SK-N-SH treated with all-trans-retinoic acid at 6 μM for 48 hours (cell line): ENCODE measurements at regions not wholly inside any gene's neighbourhood (a gene's known extent, or its start where the extent isn't known, plus 50 kb on each side); places are given as distances from the start of the nearest gene placed in this dataset.

Experiments
- ZFP30 ChIP-seq: fragments of 450-650 bp; formaldehyde crosslinking; IDR thresholded peaks from 2 replicates; pipeline ENCODE4 v1.5.0; 2022; ENCODE audit warnings: mild to moderate bottlenecking, moderate library complexity
- ZNF565 ChIP-seq: fragments of 450-650 bp; formaldehyde crosslinking; conservative IDR thresholded peaks from 2 replicates; pipeline ENCODE4 v1.5.0; 2020; ENCODE audit warnings: low read depth, mild to moderate bottlenecking, moderate library complexity
- TF ChIP-seq, protein P1 (sequence below): fragments of 250-450 bp; sonication (Bioruptor Pico); IDR thresholded peaks from 2 replicates; pipeline ENCODE4 v1.8.0; 2020; ENCODE audit warnings: mild to moderate bottlenecking, moderate library complexity, borderline replicate concordance
- TF ChIP-seq, protein P2 (sequence below): fragments of 250-450 bp; sonication (Bioruptor Pico); IDR thresholded peaks from 2 replicates; pipeline ENCODE4 v1.5.0; 2020; ENCODE audit warnings: mild to moderate bottlenecking, moderate library complexity

DNA sequence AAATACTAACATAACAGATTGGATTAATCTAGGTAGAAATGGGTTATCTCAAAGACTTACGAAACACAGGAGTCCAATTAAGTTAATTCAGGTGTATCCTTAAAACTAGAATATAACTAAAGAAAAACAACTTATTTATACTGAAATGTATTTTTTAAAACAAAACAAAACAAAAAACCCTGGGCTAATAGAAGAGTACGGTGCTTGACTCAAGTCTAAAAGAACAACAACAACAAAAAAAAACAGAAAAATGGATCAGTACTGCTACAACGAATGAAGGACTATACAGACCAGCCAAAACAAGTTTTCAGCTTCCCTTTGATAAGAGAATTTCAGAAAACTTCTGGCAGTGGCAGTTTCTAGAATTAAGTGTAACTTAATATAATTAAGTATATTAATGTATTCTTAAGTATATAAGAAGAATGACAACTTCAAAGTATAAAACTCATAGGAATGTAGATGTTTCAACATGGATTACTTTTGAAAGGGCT lies 120.1 kb upstream of the EGLN3 start:
- TF ChIP-seq ZFP30 (CRISPR knock-in tag) (no peak), ZNF565 (CRISPR knock-in tag) (no peak)
- TF ChIP-seq, protein P1, sequence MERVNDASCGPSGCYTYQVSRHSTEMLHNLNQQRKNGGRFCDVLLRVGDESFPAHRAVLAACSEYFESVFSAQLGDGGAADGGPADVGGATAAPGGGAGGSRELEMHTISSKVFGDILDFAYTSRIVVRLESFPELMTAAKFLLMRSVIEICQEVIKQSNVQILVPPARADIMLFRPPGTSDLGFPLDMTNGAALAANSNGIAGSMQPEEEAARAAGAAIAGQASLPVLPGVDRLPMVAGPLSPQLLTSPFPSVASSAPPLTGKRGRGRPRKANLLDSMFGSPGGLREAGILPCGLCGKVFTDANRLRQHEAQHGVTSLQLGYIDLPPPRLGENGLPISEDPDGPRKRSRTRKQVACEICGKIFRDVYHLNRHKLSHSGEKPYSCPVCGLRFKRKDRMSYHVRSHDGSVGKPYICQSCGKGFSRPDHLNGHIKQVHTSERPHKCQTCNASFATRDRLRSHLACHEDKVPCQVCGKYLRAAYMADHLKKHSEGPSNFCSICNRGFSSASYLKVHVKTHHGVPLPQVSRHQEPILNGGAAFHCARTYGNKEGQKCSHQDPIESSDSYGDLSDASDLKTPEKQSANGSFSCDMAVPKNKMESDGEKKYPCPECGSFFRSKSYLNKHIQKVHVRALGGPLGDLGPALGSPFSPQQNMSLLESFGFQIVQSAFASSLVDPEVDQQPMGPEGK (CRISPR knock-in tag) = no peak
- TF ChIP-seq, protein P2, sequence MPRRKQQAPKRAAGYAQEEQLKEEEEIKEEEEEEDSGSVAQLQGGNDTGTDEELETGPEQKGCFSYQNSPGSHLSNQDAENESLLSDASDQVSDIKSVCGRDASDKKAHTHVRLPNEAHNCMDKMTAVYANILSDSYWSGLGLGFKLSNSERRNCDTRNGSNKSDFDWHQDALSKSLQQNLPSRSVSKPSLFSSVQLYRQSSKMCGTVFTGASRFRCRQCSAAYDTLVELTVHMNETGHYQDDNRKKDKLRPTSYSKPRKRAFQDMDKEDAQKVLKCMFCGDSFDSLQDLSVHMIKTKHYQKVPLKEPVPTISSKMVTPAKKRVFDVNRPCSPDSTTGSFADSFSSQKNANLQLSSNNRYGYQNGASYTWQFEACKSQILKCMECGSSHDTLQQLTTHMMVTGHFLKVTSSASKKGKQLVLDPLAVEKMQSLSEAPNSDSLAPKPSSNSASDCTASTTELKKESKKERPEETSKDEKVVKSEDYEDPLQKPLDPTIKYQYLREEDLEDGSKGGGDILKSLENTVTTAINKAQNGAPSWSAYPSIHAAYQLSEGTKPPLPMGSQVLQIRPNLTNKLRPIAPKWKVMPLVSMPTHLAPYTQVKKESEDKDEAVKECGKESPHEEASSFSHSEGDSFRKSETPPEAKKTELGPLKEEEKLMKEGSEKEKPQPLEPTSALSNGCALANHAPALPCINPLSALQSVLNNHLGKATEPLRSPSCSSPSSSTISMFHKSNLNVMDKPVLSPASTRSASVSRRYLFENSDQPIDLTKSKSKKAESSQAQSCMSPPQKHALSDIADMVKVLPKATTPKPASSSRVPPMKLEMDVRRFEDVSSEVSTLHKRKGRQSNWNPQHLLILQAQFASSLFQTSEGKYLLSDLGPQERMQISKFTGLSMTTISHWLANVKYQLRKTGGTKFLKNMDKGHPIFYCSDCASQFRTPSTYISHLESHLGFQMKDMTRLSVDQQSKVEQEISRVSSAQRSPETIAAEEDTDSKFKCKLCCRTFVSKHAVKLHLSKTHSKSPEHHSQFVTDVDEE = no peak
